ENCODE measurements at regions not wholly inside any gene's neighbourhood (a gene's known extent, or its start where the extent isn't known, plus 50 kb on each side); places are given as distances from the start of the nearest gene placed in this dataset.
"Not testable (repeated sequence)": the region's sequence is repeated elsewhere in the genome, so short reads cannot be mapped to it uniquely, and the experiment has no call there.

- H3K4me1 ChIP-seq: no peaks in the 10 kb centered on the region
- no peaks in the 10 kb centered on the region for H3K36me3 ChIP-seq
- H3K4me3 ChIP-seq: no peak overlapping the region
- WGBS, 2 donors (ENCODE audit: low coverage in 1 of 2): 33 to 49% methylated on average over 4 of the region's 4 CpGs
- no peak overlapping the region for H3K27ac ChIP-seq
- no peak for TF ChIP-seq CTCF (IDR thresholded peaks at IDR 0.05)
- H3K9me3 ChIP-seq: peaks cover 0 to 6% (median 0%) of the 10 kb centered on the region in 3 donors
- ATAC-seq: no peak
- H3K27me3 ChIP-seq: no peaks in the 10 kb centered on the region
These were observed 175.6 kb downstream of the PCTP start for GRCh38 chr17:55926276-55926990.

GRCh38 chr17:55930291-55930809, 179.5 kb downstream of the PCTP start:
- H3K27ac ChIP-seq: no peak overlapping the region
- no peaks in the 10 kb centered on the region for H3K4me1 ChIP-seq
- peaks cover 0 to 4% (median 0%) of the 10 kb centered on the region in 3 donors for H3K9me3 ChIP-seq
- no peaks in the 10 kb centered on the region for H3K36me3 ChIP-seq
- TF ChIP-seq POLR2AphosphoS5 (IDR thresholded peaks at IDR 0.05) (no peak), CTCF (IDR thresholded peaks at IDR 0.05) (no peak), EP300 (IDR thresholded peaks at IDR 0.05) (no peak), POLR2A (IDR thresholded peaks at IDR 0.05) (no peak)
- WGBS, 2 donors (ENCODE audit: low coverage in 1 of 2): 71 to 100% methylated on average over 1 of the region's 1 CpG
- no peak overlapping the region for H3K4me3 ChIP-seq
- ATAC-seq: no peak
- H3K27me3 ChIP-seq: no peaks in the 10 kb centered on the region

- Histone ChIP-seq H3K36me3 (no peaks in the 10 kb centered on the region), H3K27ac (no peak overlapping the region), H3K4me1 (no peaks in the 10 kb centered on the region), H3K4me3 (no peak overlapping the region), H3K27me3 (no peaks in the 10 kb centered on the region), H3K9me3 (no peaks in the 10 kb centered on the region)
- TF ChIP-seq POLR2A (IDR thresholded peaks at IDR 0.05): no peak
- no peak for TF ChIP-seq CTCF (IDR thresholded peaks at IDR 0.05)
- no peak for TF ChIP-seq EP300 (IDR thresholded peaks at IDR 0.05)
- no peak for TF ChIP-seq POLR2AphosphoS5 (IDR thresholded peaks at IDR 0.05)
- no peak for ATAC-seq
- WGBS, 2 donors (ENCODE audit: low coverage in 1 of 2): 55 to 56% methylated on average over 1 of the region's 1 CpG
These were observed 180.6 kb downstream of the PCTP start for GRCh38 chr17:55931446-55931845.

DNA sequence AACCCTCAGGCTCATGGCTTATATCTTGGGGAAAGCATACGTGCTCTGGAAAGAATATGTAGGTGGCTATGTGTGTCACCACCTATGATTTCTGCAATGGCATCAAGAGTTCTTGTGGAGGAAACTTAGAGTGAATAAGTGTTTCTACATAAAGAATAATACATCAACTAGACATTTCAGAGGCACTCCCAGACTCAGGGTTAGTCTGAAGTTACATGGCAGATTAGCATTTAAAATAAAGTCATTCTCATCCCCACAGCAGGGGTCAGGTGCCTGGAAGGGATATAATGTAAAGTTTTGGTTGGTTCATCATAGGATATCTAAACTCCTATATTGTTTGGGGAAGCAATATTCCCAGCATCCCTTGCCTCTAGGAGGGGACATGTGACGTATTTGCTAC, 182.1 kb downstream of the PCTP start:
- no peaks in the 10 kb centered on the region for H3K36me3 ChIP-seq
- TF ChIP-seq POLR2A (IDR thresholded peaks at IDR 0.05) (no peak), EP300 (IDR thresholded peaks at IDR 0.05) (no peak), CTCF (IDR thresholded peaks at IDR 0.05) (no peak), POLR2AphosphoS5 (IDR thresholded peaks at IDR 0.05) (no peak)
- no peak overlapping the region for H3K4me3 ChIP-seq
- H3K27ac ChIP-seq: no peak overlapping the region
- H3K9me3 ChIP-seq: no peaks in the 10 kb centered on the region
- no peak for ATAC-seq
- 81 to 86% methylated on average over 2 of the region's 2 CpGs for WGBS, 2 donors (ENCODE audit: low coverage in 1 of 2)
- H3K4me1 ChIP-seq: no peaks in the 10 kb centered on the region
- no peaks in the 10 kb centered on the region for H3K27me3 ChIP-seq

DNA sequence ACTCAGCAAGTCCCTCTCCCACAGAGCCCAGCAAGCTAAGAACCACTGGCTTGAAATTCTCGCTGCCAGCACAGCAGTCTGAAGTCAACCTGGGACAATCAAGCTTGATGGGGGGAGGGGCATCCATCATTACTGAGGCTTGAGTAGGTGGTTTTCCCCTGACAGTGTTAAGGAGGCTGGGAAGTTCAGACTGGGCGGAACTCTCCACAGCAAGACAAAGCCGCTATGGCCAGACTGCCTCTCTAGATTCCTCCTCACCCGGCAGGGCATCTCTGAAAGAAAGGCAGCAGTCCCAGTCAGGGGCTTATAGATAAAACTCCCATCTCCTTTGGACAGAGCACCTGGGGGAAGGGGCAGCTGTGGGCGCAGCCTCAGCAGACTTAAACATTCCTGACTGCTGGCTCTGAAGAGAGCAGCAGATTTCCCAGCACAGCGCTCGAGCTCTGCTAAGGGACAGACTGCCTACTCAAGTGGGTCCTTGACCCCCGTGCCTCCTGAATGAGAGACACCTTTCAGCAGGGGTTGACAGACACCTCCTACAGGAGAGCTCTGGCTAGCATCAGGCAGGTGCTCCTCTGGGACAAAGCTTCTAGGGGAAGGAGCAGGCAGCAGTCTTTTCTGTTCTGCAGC, 188.4 kb downstream of the PCTP start:
- H3K4me1 ChIP-seq, H3K36me3 ChIP-seq, H3K27ac ChIP-seq, H3K27me3 ChIP-seq, ATAC-seq, H3K4me3 ChIP-seq: not testable (repeated sequence)
- WGBS, 2 donors (ENCODE audit: low coverage in 1 of 2): 35 to 52% methylated on average over 3 of the region's 8 CpGs
- H3K9me3 ChIP-seq: peaks cover 0 to 21% (median 0%) of the 10 kb centered on the region in 3 donors
